MM.1S (cell line): ENCODE measurements at regions not wholly inside any gene's neighbourhood (a gene's known extent, or its start where the extent isn't known, plus 50 kb on each side); places are given as distances from the start of the nearest gene placed in this dataset.

Source experiments
- CTCF ChIP-seq: fragments of 300-600 bp; sonication (generic); IDR thresholded peaks from 2 replicates; pipeline ENCODE4 v1.5.1; 2016; ENCODE audit warnings: antibody characterized with exemption, low read length, mixed read lengths
- EZH2 ChIP-seq: fragments of 300-600 bp; sonication (generic); optimal IDR thresholded peaks from 2 replicates; pipeline ENCODE3; 2017; ENCODE audit warnings: low read depth, mild to moderate bottlenecking, antibody characterized with exemption, low read length, mixed read lengths

GRCh38 chr7:46909601-46910051, 672.3 kb downstream of the TNS3 start:
- TF ChIP-seq CTCF (no peak), EZH2 (no peak)
